HCT116 (cell line): ENCODE measurements at regions not wholly inside any gene's neighbourhood (a gene's known extent, or its start where the extent isn't known, plus 50 kb on each side); places are given as distances from the start of the nearest gene placed in this dataset.

Experiments used
- ATAC-seq: fragments of 200-7000 bp; cut with Tn5 transposase; 2 replicates; pipeline ENCODE4 v1.9.1; 2020; ENCODE audit warnings: mild to moderate bottlenecking, moderate library complexity
- BruUV-seq: library from RNA; stranded (reverse); fragments of 400-500 nt; replicated peaks from 2 replicates; lab custom pipeline; 2021; lab: Mats Ljungman, UMichigan
- CTCF ChIA-PET: fragments of 300-600 bp; sonication (Branson Sonifier 250); formaldehyde crosslinking; loops from one replicate; lab custom pipeline; 2021; ENCODE audit warnings: antibody characterized with exemption; lab: Charles Lee
- POLR2A ChIA-PET: fragments of 300-600, 350-600 bp; sonication (Branson Sonifier 250); formaldehyde crosslinking; loops from one replicate; lab custom pipeline; 2021; ENCODE audit warnings: antibody characterized with exemption; lab: Charles Lee
- RAD21 ChIA-PET, 2 experiments: fragments of 300-600 bp; sonication (Branson Sonifier 250); formaldehyde crosslinking; loops; one replicate each; lab custom pipeline; 2023; ENCODE audit warnings: low total read pairs in 2 of 2; ENCODE audit not compliant: uncharacterized antibody in 2 of 2, unreplicated experiment in 2 of 2, low non-redundant PET in 1 of 2; lab: Charles Lee
- DNase-seq: peaks from one replicate; pipeline ENCODE4 v3.0.0-alpha.2; 2010; ENCODE audit warnings: low read depth, low spot score
- H2AFZ ChIP-seq: fragments of 200-600 bp; shearing (Covaris generic), sonication (generic); 2 replicates; pipeline ENCODE4 v1.6.1; 2017; ENCODE audit warnings: low read depth, mixed run types, mixed read lengths, antibody characterized with exemption, low read length; ENCODE audit not compliant: poor library complexity, severe bottlenecking
- H3K27ac ChIP-seq: 2 replicates; pipeline ENCODE4 v1.5.1; 2012; ENCODE audit warnings: low read depth, low read length
- H3K27me3 ChIP-seq: fragments of 200-600 bp; sonication (generic); 2 replicates; pipeline ENCODE4 v1.6.1; 2016; ENCODE audit warnings: mixed run types, low read length, mixed read lengths; ENCODE audit not compliant: insufficient read depth
- H3K36me3 ChIP-seq, 2 experiments: fragments of 200-500 bp in 1 of 2; fragments of 200-600 bp in 1 of 2; sonication (Bioruptor generic) in 1 of 2; sonication (generic) in 1 of 2; 2 replicates each; pipeline versions ENCODE4 v1.5.1 to v1.6.1; 2014 to 2016; ENCODE audit warnings: low read length in 2 of 2, inconsistent platforms in 1 of 2, mixed read lengths in 1 of 2, mixed run types in 1 of 2; ENCODE audit not compliant: insufficient read depth in 2 of 2, control insufficient read depth in 1 of 2
- H3K4me1 ChIP-seq, 2 experiments: fragments of 200-600 bp in 1 of 2; sonication (generic) in 1 of 2; 2 replicates each; pipeline versions ENCODE4 v1.5.1 to v1.6.1; 2012 to 2017; ENCODE audit warnings: low read length in 2 of 2, inconsistent platforms in 1 of 2, mild to moderate bottlenecking in 1 of 2, mixed read lengths in 1 of 2, mixed run types in 1 of 2, moderate library complexity in 1 of 2; ENCODE audit not compliant: insufficient read depth in 2 of 2, control insufficient read depth in 1 of 2
- H3K4me2 ChIP-seq: fragments of 200-600 bp; sonication (generic); 2 replicates; pipeline ENCODE4 v1.6.1; 2017; ENCODE audit warnings: mixed run types, low read length, mixed read lengths
- H3K4me3 ChIP-seq, 2 experiments: fragments of 200-600 bp in 1 of 2; sonication (generic) in 1 of 2; replicated peaks in 1 of 2; 2 replicates each; pipeline ENCODE4 v1.5.1; 2011 to 2016; ENCODE audit warnings: low read length in 2 of 2, control low read depth in 1 of 2, low read depth in 1 of 2, mild to moderate bottlenecking in 1 of 2, mixed read lengths in 1 of 2, mixed run types in 1 of 2
- H3K79me2 ChIP-seq: fragments of 200-600 bp; sonication (generic); 2 replicates; pipeline ENCODE4 v1.6.1; 2017; ENCODE audit warnings: mild to moderate bottlenecking, mixed run types, low read length, moderate library complexity, mixed read lengths; ENCODE audit not compliant: insufficient read depth
- H3K9ac ChIP-seq: fragments of 200-600 bp; sonication (generic); 2 replicates; pipeline ENCODE4 v1.6.1; 2016; ENCODE audit warnings: low read length, mixed read lengths
- H3K9me2 ChIP-seq: fragments of 200-600 bp; sonication (generic), shearing (Covaris generic); 2 replicates; pipeline ENCODE4 v1.6.1; 2017; ENCODE audit warnings: mixed run types, mild to moderate bottlenecking, moderate library complexity; ENCODE audit not compliant: insufficient read depth
- H3K9me3 ChIP-seq, 2 experiments: fragments of 200-500 bp in 1 of 2; fragments of 200-600 bp in 1 of 2; sonication (Bioruptor generic) in 1 of 2; sonication (generic) in 1 of 2; 2 replicates each; pipeline ENCODE4 v1.6.1; 2014 to 2017; ENCODE audit warnings: low read length in 2 of 2, mixed read lengths in 2 of 2, inconsistent platforms in 1 of 2, low read depth in 1 of 2, mild to moderate bottlenecking in 1 of 2, mixed run types in 1 of 2, moderate library complexity in 1 of 2; ENCODE audit not compliant: control insufficient read depth in 1 of 2, insufficient read depth in 1 of 2
- H4K20me1 ChIP-seq: fragments of 200-600 bp; sonication (generic), shearing (Covaris generic); 2 replicates; pipeline ENCODE4 v1.6.1; 2017; ENCODE audit warnings: mixed run types, mild to moderate bottlenecking, moderate library complexity; ENCODE audit not compliant: insufficient read depth
- ATF3 ChIP-seq: IDR thresholded peaks from 2 replicates; pipeline ENCODE4 v1.6.1; 2012
- CBX3 ChIP-seq: IDR thresholded peaks from 2 replicates; pipeline ENCODE4 v1.6.1; 2012; ENCODE audit warnings: low read depth
- CTCF ChIP-seq, 3 experiments: fragments of 200-600 bp in 1 of 3; sonication (generic) in 1 of 3; IDR thresholded peaks in 2 of 3; conservative IDR thresholded peaks in 1 of 3; 2 replicates each; pipeline ENCODE4 v1.5.1; 2012 to 2017; ENCODE audit warnings: low read depth in 2 of 3, low read length in 2 of 3, antibody characterized with exemption in 1 of 3, borderline replicate concordance in 1 of 3, control low read depth in 1 of 3, mild to moderate bottlenecking in 1 of 3, mixed read lengths in 1 of 3, mixed run types in 1 of 3, moderate library complexity in 1 of 3; ENCODE audit not compliant: insufficient read depth in 1 of 3
- EGR1 ChIP-seq: IDR thresholded peaks from 2 replicates; pipeline ENCODE4 v1.6.1; 2012; ENCODE audit warnings: low read depth
- ELF1 ChIP-seq: IDR thresholded peaks from 2 replicates; pipeline ENCODE4 v1.6.1; 2012; ENCODE audit warnings: low read depth, borderline replicate concordance
- EZH2phosphoT487 ChIP-seq: fragments of 200-600 bp; IDR thresholded peaks from 2 replicates; pipeline ENCODE4 v1.6.1; 2018; ENCODE audit warnings: antibody characterized with exemption, borderline replicate concordance
- JUND ChIP-seq: IDR thresholded peaks from 2 replicates; pipeline ENCODE4 v1.6.1; 2012
- MAX ChIP-seq: IDR thresholded peaks from 2 replicates; pipeline ENCODE4 v1.6.1; 2012
- POLR2A ChIP-seq: IDR thresholded peaks from 2 replicates; pipeline ENCODE4 v1.7.0; 2011; ENCODE audit warnings: borderline replicate concordance; ENCODE audit not compliant: insufficient read depth, insufficient read length; ENCODE audit errors: extremely low read depth
- POLR2AphosphoS5 ChIP-seq: IDR thresholded peaks from 2 replicates; pipeline ENCODE4 v1.6.1; 2011; ENCODE audit warnings: mild to moderate bottlenecking, low read depth, low read length, moderate library complexity
- REST ChIP-seq: IDR thresholded peaks from 2 replicates; pipeline ENCODE4 v1.6.1; 2012; ENCODE audit warnings: low read depth
- SIN3A ChIP-seq: IDR thresholded peaks from 2 replicates; pipeline ENCODE4 v1.6.1; 2012; ENCODE audit warnings: low read depth
- SP1 ChIP-seq: IDR thresholded peaks from 2 replicates; pipeline ENCODE4 v1.6.1; 2012; ENCODE audit warnings: low read depth
- SRF ChIP-seq: IDR thresholded peaks from 2 replicates; pipeline ENCODE4 v1.6.1; 2012; ENCODE audit warnings: low read depth
- TCF7L2 ChIP-seq: IDR thresholded peaks from 2 replicates; pipeline ENCODE4 v1.7.0; 2011; ENCODE audit warnings: borderline replicate concordance, inconsistent platforms; ENCODE audit not compliant: insufficient read depth, insufficient read length; ENCODE audit errors: extremely low read depth
- YY1 ChIP-seq: IDR thresholded peaks from 2 replicates; pipeline ENCODE4 v1.6.1; 2011; ENCODE audit warnings: low read length, low read depth, moderate library complexity, mild to moderate bottlenecking; ENCODE audit not compliant: insufficient replicate concordance; ENCODE audit errors: extremely low read depth
- ZBTB33 ChIP-seq: IDR thresholded peaks from 2 replicates; pipeline ENCODE4 v1.6.1; 2011; ENCODE audit warnings: mild to moderate bottlenecking, low read length, moderate library complexity; ENCODE audit not compliant: insufficient replicate concordance; ENCODE audit errors: extremely low read depth
- ZFX ChIP-seq: fragments of 450-650 bp; IDR thresholded peaks from 2 replicates; pipeline ENCODE4 v1.6.1; 2017
- ZNF274 ChIP-seq: fragments of 200-500 bp; sonication (Bioruptor generic); IDR thresholded peaks from 2 replicates; pipeline ENCODE4 v1.6.1; 2014; ENCODE audit warnings: mild to moderate bottlenecking, low read depth, low read length, inconsistent platforms
- intact Hi-C: fragments of 100-400 bp; cut with micrococcal nuclease; formaldehyde crosslinking; loops from 2 replicates; pipeline ENCODE4 v1.10.0; 2022

- Histone ChIP-seq H3K4me3 (no peak overlapping the region), H3K9ac (no peak overlapping the region), H3K9me2 (no peaks in the 10 kb centered on the region), H2AFZ (no peak overlapping the region), H3K27ac (no peak overlapping the region), H3K9me3 (peaks cover 10 to 25% of the 10 kb centered on the region in 2 experiments; a peak in 2 of 4 replicates), H3K36me3 (no peaks in the 10 kb centered on the region), H4K20me1 (no peaks in the 10 kb centered on the region), H3K27me3 (no peaks in the 10 kb centered on the region), H3K4me1 (no peaks in the 10 kb centered on the region), H3K79me2 (no peaks in the 10 kb centered on the region), H3K4me2 (no peak overlapping the region)
- no peak for TF ChIP-seq ZFX
- no peak for TF ChIP-seq JUND
- TF ChIP-seq CBX3: no peak
- no peak for TF ChIP-seq CTCF (IDR thresholded peaks at IDR 0.05 in 2 of 3, conservative IDR thresholded peaks at IDR 0.05 in 1 of 3; ENCODE audit: borderline replicate concordance in 1 of 3, insufficient read depth in 1 of 3, low read depth in 2 of 3, low read length in 2 of 3)
- TF ChIP-seq POLR2AphosphoS5: no peak
- no peak for TF ChIP-seq EGR1
- TF ChIP-seq TCF7L2: no peak
- TF ChIP-seq YY1: no peak
- no peak for TF ChIP-seq ZNF274
- TF ChIP-seq POLR2A: no peak
- TF ChIP-seq ZBTB33: no peak
- no peak for TF ChIP-seq SRF
- TF ChIP-seq ELF1: no peak
- no peak for TF ChIP-seq ATF3
- TF ChIP-seq EZH2phosphoT487: no peak
- no peak for TF ChIP-seq REST
- TF ChIP-seq MAX: no peak
- TF ChIP-seq SIN3A: no peak
- no peak for TF ChIP-seq SP1
- DNase-seq (no peak), ATAC-seq (no peak)
- ChIA-PET RAD21 (no interaction called here), POLR2A (no interaction called here), CTCF (no interaction called here)
- BruUV-seq: no TSS peak
- intact Hi-C loops: no loop called here
These were observed 441.5 kb upstream of the CDH6 start for GRCh38 chr5:30752015-30752414.
